ENCODE measurements at regions not wholly inside any gene's neighbourhood (a gene's known extent, or its start where the extent isn't known, plus 50 kb on each side); places are given as distances from the start of the nearest gene placed in this dataset.

GRCh38 chr5:8057769-8058168 is 188.8 kb downstream of the MTRR start:
- peak; percentile 64 for ATAC-seq
- TF ChIP-seq POU6F1 (CRISPR knock-in tag; IDR thresholded peaks at IDR 0.05; ENCODE audit: borderline replicate concordance, low read depth) = no peak
- TF ChIP-seq CSRNP3 (CRISPR knock-in tag; IDR thresholded peaks at IDR 0.05) = no peak
- no peak for TF ChIP-seq CREB5 (CRISPR knock-in tag; IDR thresholded peaks at IDR 0.05; ENCODE audit: low read depth)
- TF ChIP-seq TOX (CRISPR knock-in tag; IDR thresholded peaks at IDR 0.05; ENCODE audit: borderline replicate concordance) = no peak
- no peak for TF ChIP-seq BACH2 (CRISPR knock-in tag; IDR thresholded peaks at IDR 0.05; ENCODE audit: borderline replicate concordance)
- TF ChIP-seq TCF4 (CRISPR knock-in tag; IDR thresholded peaks at IDR 0.05; ENCODE audit: borderline replicate concordance) = no peak
- no peak for TF ChIP-seq ZNF70 (CRISPR knock-in tag; IDR thresholded peaks at IDR 0.05)
- TF ChIP-seq SNAI2 (CRISPR knock-in tag; IDR thresholded peaks at IDR 0.05) = no peak
- no peak for TF ChIP-seq ZC3H10 (CRISPR knock-in tag; IDR thresholded peaks at IDR 0.05)
- no peak for TF ChIP-seq RARB (CRISPR knock-in tag; IDR thresholded peaks at IDR 0.05)
- TF ChIP-seq OSR1 (CRISPR knock-in tag; IDR thresholded peaks at IDR 0.05) = no peak
- TF ChIP-seq CSDC2 (CRISPR knock-in tag; IDR thresholded peaks at IDR 0.05) = no peak
- TF ChIP-seq GLIS3 (CRISPR knock-in tag; IDR thresholded peaks at IDR 0.05) = no peak
- TF ChIP-seq ZFP3 (CRISPR knock-in tag; IDR thresholded peaks at IDR 0.05) = no peak

- no peak for TF ChIP-seq TOX (CRISPR knock-in tag; IDR thresholded peaks at IDR 0.05; ENCODE audit: borderline replicate concordance)
- no peak for TF ChIP-seq PATZ1 (CRISPR knock-in tag; IDR thresholded peaks at IDR 0.05; ENCODE audit: borderline replicate concordance)
- TF ChIP-seq ARNTL (CRISPR knock-in tag; IDR thresholded peaks at IDR 0.05; ENCODE audit: borderline replicate concordance, low read depth) = no peak
- no peak for TF ChIP-seq BACH2 (CRISPR knock-in tag; IDR thresholded peaks at IDR 0.05; ENCODE audit: borderline replicate concordance)
- no peak for TF ChIP-seq GLIS3 (CRISPR knock-in tag; IDR thresholded peaks at IDR 0.05)
- no peak for TF ChIP-seq ZC3H10 (CRISPR knock-in tag; IDR thresholded peaks at IDR 0.05)
- TF ChIP-seq ZNF8 (CRISPR knock-in tag; IDR thresholded peaks at IDR 0.05) = no peak
- no peak for TF ChIP-seq TSHZ2 (CRISPR knock-in tag; IDR thresholded peaks at IDR 0.05)
- no peak for TF ChIP-seq POU6F1 (CRISPR knock-in tag; IDR thresholded peaks at IDR 0.05; ENCODE audit: borderline replicate concordance, low read depth)
- no peak for TF ChIP-seq CSDC2 (CRISPR knock-in tag; IDR thresholded peaks at IDR 0.05)
- no peak for TF ChIP-seq OSR1 (CRISPR knock-in tag; IDR thresholded peaks at IDR 0.05)
- no peak for TF ChIP-seq TCF4 (CRISPR knock-in tag; IDR thresholded peaks at IDR 0.05; ENCODE audit: borderline replicate concordance)
- no peak for TF ChIP-seq ZNF70 (CRISPR knock-in tag; IDR thresholded peaks at IDR 0.05)
- TF ChIP-seq CSRNP3 (CRISPR knock-in tag; IDR thresholded peaks at IDR 0.05) = no peak
- no peak for TF ChIP-seq CREB5 (CRISPR knock-in tag; IDR thresholded peaks at IDR 0.05; ENCODE audit: low read depth)
- TF ChIP-seq PPARA (CRISPR knock-in tag; IDR thresholded peaks at IDR 0.05; ENCODE audit: borderline replicate concordance) = no peak
- TF ChIP-seq ISL1 (CRISPR knock-in tag; IDR thresholded peaks at IDR 0.05) = no peak
- TF ChIP-seq ZFP3 (CRISPR knock-in tag; IDR thresholded peaks at IDR 0.05) = no peak
- no peak for TF ChIP-seq SNAI2 (CRISPR knock-in tag; IDR thresholded peaks at IDR 0.05)
These were observed 189.8 kb downstream of the MTRR start for GRCh38 chr5:8058616-8059190.

More at GRCh38 chr5:8058616-8059190, 189.8 kb downstream of the MTRR start:
- ATAC-seq = no peak

Data from SK-N-SH treated with all-trans-retinoic acid at 6 μM for 48 hours (cell line).